AG09309 (cell line): ENCODE measurements at regions not wholly inside any gene's neighbourhood (a gene's known extent, or its start where the extent isn't known, plus 50 kb on each side); places are given as distances from the start of the nearest gene placed in this dataset.

Experiments
- DNase-seq: peaks from one replicate; pipeline ENCODE4 v3.0.0-alpha.2; 2010; ENCODE audit warnings: low read depth
- H3K4me3 ChIP-seq: 2 replicates; pipeline ENCODE4 v1.5.1; 2011; ENCODE audit warnings: mild to moderate bottlenecking, low read depth, low read length, moderate library complexity; ENCODE audit not compliant: control insufficient read depth
- TF ChIP-seq, protein P1 (sequence below): IDR thresholded peaks from 2 replicates; pipeline ENCODE4 v1.5.1; 2011; ENCODE audit warnings: mild to moderate bottlenecking, low read depth, low read length, inconsistent platforms; ENCODE audit not compliant: insufficient read depth, control insufficient read depth; ENCODE audit errors: missing control alignments

DNA sequence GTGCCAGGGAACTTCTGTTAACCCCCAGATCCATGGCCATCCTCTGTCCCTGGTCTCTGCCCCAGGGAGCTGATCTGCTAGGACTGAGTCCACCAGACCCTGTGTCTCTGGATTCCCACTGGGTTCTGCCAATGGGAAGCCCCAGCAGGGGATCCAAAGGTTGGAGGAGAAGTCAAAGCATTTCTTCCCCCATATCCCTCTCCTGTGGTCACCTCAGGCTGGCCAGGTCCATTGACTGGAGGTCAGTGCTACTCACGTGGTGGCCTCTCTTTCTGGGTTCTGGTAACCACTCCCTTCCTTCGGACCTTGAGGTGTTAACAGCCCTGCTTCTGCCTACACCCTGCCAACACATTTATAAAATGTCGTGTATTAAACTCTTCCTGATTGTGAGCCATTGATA is 69.7 kb upstream of the NECTIN1 start:
- TF ChIP-seq, protein P1, sequence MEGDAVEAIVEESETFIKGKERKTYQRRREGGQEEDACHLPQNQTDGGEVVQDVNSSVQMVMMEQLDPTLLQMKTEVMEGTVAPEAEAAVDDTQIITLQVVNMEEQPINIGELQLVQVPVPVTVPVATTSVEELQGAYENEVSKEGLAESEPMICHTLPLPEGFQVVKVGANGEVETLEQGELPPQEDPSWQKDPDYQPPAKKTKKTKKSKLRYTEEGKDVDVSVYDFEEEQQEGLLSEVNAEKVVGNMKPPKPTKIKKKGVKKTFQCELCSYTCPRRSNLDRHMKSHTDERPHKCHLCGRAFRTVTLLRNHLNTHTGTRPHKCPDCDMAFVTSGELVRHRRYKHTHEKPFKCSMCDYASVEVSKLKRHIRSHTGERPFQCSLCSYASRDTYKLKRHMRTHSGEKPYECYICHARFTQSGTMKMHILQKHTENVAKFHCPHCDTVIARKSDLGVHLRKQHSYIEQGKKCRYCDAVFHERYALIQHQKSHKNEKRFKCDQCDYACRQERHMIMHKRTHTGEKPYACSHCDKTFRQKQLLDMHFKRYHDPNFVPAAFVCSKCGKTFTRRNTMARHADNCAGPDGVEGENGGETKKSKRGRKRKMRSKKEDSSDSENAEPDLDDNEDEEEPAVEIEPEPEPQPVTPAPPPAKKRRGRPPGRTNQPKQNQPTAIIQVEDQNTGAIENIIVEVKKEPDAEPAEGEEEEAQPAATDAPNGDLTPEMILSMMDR, result no peak
- no peak overlapping the region for H3K4me3 ChIP-seq

DNA sequence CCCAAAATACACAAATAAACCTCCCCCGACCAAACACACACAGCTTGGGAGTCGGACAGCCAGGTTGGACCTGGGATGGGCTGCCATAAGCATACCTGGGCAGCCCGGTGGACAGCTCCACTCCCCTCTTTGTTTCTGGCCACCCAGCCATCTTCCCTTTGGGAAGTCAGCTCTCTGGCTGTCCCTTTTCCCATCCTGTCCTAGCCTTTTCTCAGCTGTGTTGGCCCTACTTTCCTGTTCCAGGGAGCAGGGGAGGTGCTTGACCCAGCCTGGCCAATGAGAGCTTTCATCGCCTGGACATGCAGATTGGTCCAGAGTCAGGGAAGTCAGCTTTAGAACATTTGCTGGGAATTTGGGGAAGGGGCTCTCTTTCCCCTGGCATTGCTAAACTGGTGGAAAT is 68.7 kb upstream of the NECTIN1 start:
- no peak overlapping the region for H3K4me3 ChIP-seq
- no peak for DNase-seq
- TF ChIP-seq, protein P1, result no peak

More for the DNA sequence above, 69.7 kb upstream of the NECTIN1 start:
- DNase-seq, result no peak

DNA sequence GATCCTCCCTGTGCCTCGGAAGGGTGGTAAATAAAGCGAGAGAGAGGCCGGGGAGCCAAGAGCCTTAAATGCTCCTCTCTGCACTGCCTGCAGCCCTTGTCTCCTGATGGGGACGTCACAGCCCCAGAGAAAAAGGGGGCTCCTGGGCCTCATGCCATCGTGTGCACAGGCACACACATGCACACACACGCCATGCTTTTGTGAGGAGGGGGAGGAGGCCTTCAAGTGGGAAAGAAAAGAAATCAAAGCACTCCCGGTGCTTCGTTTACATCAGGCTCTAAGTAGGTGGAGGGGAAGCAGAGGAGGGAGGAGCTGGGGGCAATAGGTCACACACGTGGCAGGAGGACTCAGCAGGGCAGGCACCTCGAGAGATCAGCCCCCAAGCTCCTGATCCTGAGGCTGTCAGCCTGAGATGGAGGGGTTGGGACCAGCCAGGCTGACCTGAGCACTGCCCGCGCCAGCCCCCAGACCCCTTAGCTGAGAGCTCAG is 68.2 kb upstream of the NECTIN1 start:
- no peak for DNase-seq
- no peak overlapping the region for H3K4me3 ChIP-seq
- TF ChIP-seq, protein P1, result no peak

DNA sequence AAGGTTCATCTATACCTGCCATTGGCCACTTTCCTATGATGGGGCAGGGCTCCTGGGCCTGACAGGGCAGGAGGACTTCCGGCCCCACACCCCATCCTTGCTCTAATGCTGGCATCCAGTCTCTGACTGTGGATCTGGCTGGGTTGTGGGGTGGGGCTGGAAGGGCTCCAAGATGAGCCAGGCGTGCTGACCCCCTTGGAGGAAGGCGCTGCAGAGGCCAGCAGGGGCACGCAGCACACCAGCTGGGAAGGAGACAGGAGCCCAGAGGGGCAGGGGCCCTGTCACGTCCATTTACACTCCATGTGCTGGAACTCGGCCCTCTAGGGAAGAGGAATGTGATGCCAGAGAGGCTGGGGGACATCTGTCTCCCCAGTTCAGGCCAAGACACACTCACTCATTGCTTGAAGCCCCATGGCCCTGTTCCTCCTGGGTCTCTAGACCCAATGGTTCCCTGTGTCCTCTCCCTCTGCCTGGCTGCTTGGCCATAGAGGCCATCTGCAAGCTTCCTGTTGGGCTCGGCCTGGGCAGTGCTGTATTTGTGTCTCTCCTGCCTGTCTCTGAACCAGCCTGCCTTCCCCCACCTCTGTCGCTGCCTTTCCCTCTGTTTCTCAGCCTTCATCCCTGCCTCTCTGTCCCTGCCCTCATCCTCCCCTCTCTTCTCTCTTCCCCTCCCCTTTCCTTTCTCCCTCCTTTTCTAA is 67.5 kb upstream of the NECTIN1 start:
- TF ChIP-seq, protein P1, result no peak
- H3K4me3 ChIP-seq, result no peak overlapping the region
- DNase-seq, result no peak

DNA sequence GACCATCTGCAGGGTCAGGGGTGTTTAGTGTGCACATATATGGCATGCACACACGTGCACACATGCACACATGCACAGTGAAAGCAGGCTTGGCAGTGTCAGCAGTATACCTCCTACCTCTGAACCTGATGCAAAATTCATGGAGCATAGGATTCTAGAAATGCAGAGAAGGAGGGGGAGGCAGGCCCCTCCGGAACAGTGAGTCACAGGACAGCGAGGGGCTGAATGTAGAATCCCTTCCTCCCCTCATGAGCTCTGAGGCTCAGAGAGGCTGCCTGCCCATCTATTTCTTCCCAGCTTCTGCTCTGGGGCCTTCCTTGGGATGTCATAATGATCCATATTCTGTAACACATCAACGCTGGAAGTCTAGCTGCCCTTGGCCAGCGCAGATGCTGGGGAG is 66.7 kb upstream of the NECTIN1 start:
- no peak for DNase-seq
- TF ChIP-seq, protein P1, result no peak
- no peak overlapping the region for H3K4me3 ChIP-seq

DNA sequence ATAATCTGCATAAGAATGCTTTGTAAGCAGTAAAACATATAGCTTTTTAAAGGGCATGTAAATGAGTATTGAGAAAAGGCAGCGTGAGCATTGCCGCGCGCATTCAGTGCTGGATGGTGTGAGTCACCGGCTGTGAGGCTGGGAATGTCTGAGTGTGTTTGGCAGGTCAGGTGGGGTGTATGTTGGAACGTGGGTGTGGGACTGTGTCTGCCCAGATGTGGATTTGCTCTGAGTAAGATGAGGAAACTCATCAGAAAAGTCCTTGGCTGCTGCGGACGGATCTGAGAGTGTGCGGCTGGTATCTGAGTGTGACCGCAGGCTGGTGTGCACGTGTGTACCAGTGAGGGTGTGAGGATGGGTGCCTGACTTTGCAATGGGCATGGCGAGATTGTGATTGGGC is 66.2 kb upstream of the NECTIN1 start:
- TF ChIP-seq, protein P1, result no peak
- no peak overlapping the region for H3K4me3 ChIP-seq
- DNase-seq, result peak; percentile 88
